H9 (cell line): ENCODE measurements at regions not wholly inside any gene's neighbourhood (a gene's known extent, or its start where the extent isn't known, plus 50 kb on each side); places are given as distances from the start of the nearest gene placed in this dataset.

Source experiments
- DNase-seq: peaks from one replicate; pipeline ENCODE4 v3.0.0-alpha.2; 2017
- H2AFZ ChIP-seq: one replicate; pipeline ENCODE4 v1.6.1; 2013; ENCODE audit warnings: mild to moderate bottlenecking, low read length, control low read depth, moderate library complexity
- H2AK5ac ChIP-seq: 2 replicates; pipeline ENCODE4 v1.6.1; 2013; ENCODE audit warnings: low read length, control low read depth, mixed read lengths; ENCODE audit not compliant: insufficient read length
- H2BK120ac ChIP-seq: one replicate; pipeline ENCODE4 v1.6.1; 2013; ENCODE audit warnings: low read depth, mild to moderate bottlenecking, low read length, control low read depth, inconsistent platforms; ENCODE audit not compliant: poor library complexity, severe bottlenecking
- H2BK12ac ChIP-seq: 2 replicates; pipeline ENCODE4 v1.6.1; 2013; ENCODE audit warnings: low read length, control low read depth, mixed read lengths, low read depth; ENCODE audit not compliant: insufficient read length
- H2BK15ac ChIP-seq: 2 replicates; pipeline ENCODE4 v1.6.1; 2013; ENCODE audit warnings: low read depth, low read length, control low read depth
- H2BK20ac ChIP-seq: one replicate; pipeline ENCODE4 v1.6.1; 2013; ENCODE audit warnings: low read depth, mild to moderate bottlenecking, low read length, control low read depth, inconsistent platforms; ENCODE audit not compliant: poor library complexity, severe bottlenecking
- H2BK5ac ChIP-seq: 2 replicates; pipeline ENCODE4 v1.6.1; 2013; ENCODE audit warnings: low read length, control low read depth, mixed read lengths; ENCODE audit not compliant: insufficient read length
- H3K14ac ChIP-seq: 2 replicates; pipeline ENCODE4 v1.6.1; 2013; ENCODE audit warnings: low read length, control low read depth; ENCODE audit not compliant: insufficient read depth
- H3K18ac ChIP-seq: 2 replicates; pipeline ENCODE4 v1.6.1; 2013; ENCODE audit warnings: low read depth, mild to moderate bottlenecking, mixed read lengths, low read length, control low read depth; ENCODE audit not compliant: insufficient read length
- H3K23ac ChIP-seq: 2 replicates; pipeline ENCODE4 v1.6.1; 2013; ENCODE audit warnings: low read length, control low read depth, mixed read lengths, low read depth; ENCODE audit not compliant: insufficient read length
- H3K23me2 ChIP-seq: 2 replicates; pipeline ENCODE4 v1.6.1; 2013; ENCODE audit warnings: low read depth, mild to moderate bottlenecking, mixed read lengths, low read length, control low read depth; ENCODE audit not compliant: insufficient read length, poor library complexity, severe bottlenecking
- H3K27ac ChIP-seq: 2 replicates; pipeline ENCODE4 v1.5.1; 2013; ENCODE audit warnings: low read length, control low read depth, mixed read lengths, low read depth; ENCODE audit not compliant: insufficient read length
- H3K27me3 ChIP-seq: 2 replicates; pipeline ENCODE4 v1.6.1; 2013; ENCODE audit warnings: low read length, control low read depth, inconsistent platforms; ENCODE audit not compliant: insufficient read depth
- H3K4ac ChIP-seq: 2 replicates; pipeline ENCODE4 v1.6.1; 2013; ENCODE audit warnings: low read depth, mild to moderate bottlenecking, control low read depth, inconsistent platforms, low read length, moderate library complexity
- H3K4me1 ChIP-seq: 2 replicates; pipeline ENCODE4 v1.6.1; 2013; ENCODE audit warnings: low read length, control low read depth, inconsistent platforms; ENCODE audit not compliant: insufficient read depth
- H3K4me2 ChIP-seq: 2 replicates; pipeline ENCODE4 v1.6.1; 2013; ENCODE audit warnings: low read length, control low read depth, mixed read lengths; ENCODE audit not compliant: insufficient read length, insufficient read depth
- H3K56ac ChIP-seq: 2 replicates; pipeline ENCODE4 v1.6.1; 2013; ENCODE audit warnings: low read depth, mild to moderate bottlenecking, mixed read lengths, low read length, control low read depth; ENCODE audit not compliant: insufficient read length
- H3K79me1 ChIP-seq: 2 replicates; pipeline ENCODE4 v1.6.1; 2013; ENCODE audit warnings: low read depth, mild to moderate bottlenecking, moderate library complexity, low read length, control low read depth, inconsistent platforms; ENCODE audit not compliant: insufficient read depth, poor library complexity, severe bottlenecking
- H3K79me2 ChIP-seq: 2 replicates; pipeline ENCODE4 v1.6.1; 2013; ENCODE audit warnings: low read length, control low read depth, inconsistent platforms; ENCODE audit not compliant: insufficient read depth
- H3K9ac ChIP-seq: 2 replicates; pipeline ENCODE4 v1.6.1; 2013; ENCODE audit warnings: low read length, control low read depth, mixed read lengths; ENCODE audit not compliant: insufficient read length; ENCODE audit errors: extremely low read depth
- H3K9me3 ChIP-seq: one replicate; pipeline ENCODE4 v1.6.1; 2013; ENCODE audit warnings: low read depth, low read length, inconsistent platforms; ENCODE audit not compliant: control insufficient read depth
- H3T11ph ChIP-seq: one replicate; pipeline ENCODE4 v1.6.1; 2013; ENCODE audit warnings: mild to moderate bottlenecking, low read length, control low read depth, inconsistent platforms
- H4K20me1 ChIP-seq: one replicate; pipeline ENCODE4 v1.6.1; 2013; ENCODE audit not compliant: control insufficient read depth, insufficient read length, insufficient read depth
- H4K5ac ChIP-seq: 2 replicates; pipeline ENCODE4 v1.6.1; 2013; ENCODE audit warnings: low read depth, mild to moderate bottlenecking, mixed read lengths, low read length, control low read depth; ENCODE audit not compliant: insufficient read length
- H4K8ac ChIP-seq: replicated peaks from 2 replicates; pipeline ENCODE4 v1.6.1; 2013; ENCODE audit warnings: low read length, control low read depth, mixed read lengths, low read depth; ENCODE audit not compliant: insufficient read length
- H4K91ac ChIP-seq: 2 replicates; pipeline ENCODE4 v1.6.1; 2013; ENCODE audit warnings: low read depth, mild to moderate bottlenecking, moderate library complexity, mixed read lengths, low read length, control low read depth; ENCODE audit not compliant: insufficient read length
- H3K27ac Mint-ChIP-seq, 3 experiments: 2 replicates in 2 of 3; 3 replicates in 1 of 3; pipeline ENCODE4 v1.8.0; 2020 to 2021; ENCODE audit warnings: mixed read lengths in 3 of 3, mild to moderate bottlenecking in 1 of 3, moderate library complexity in 1 of 3
- H3K27me3 Mint-ChIP-seq: 2 replicates; pipeline ENCODE4 v1.8.0; 2021; ENCODE audit warnings: low read depth, mild to moderate bottlenecking, moderate library complexity, mixed read lengths
- H3K36me3 Mint-ChIP-seq, 3 experiments: 2 replicates in 2 of 3; 3 replicates in 1 of 3; pipeline ENCODE4 v1.8.0; 2020 to 2021; ENCODE audit warnings: low read depth in 3 of 3, mixed read lengths in 3 of 3; ENCODE audit not compliant: insufficient read depth in 1 of 3
- H3K4me1 Mint-ChIP-seq, 2 experiments: 2 replicates each; pipeline ENCODE4 v1.8.0; 2020; ENCODE audit warnings: mixed read lengths in 2 of 2
- H3K4me3 Mint-ChIP-seq, 2 experiments: 2 replicates in 1 of 2; 3 replicates in 1 of 2; pipeline ENCODE4 v1.8.0; 2020 to 2021; ENCODE audit warnings: mild to moderate bottlenecking in 2 of 2, mixed read lengths in 2 of 2, moderate library complexity in 1 of 2
- H3K9me3 Mint-ChIP-seq, 2 experiments: 2 replicates in 1 of 2; 3 replicates in 1 of 2; pipeline ENCODE4 v1.8.0; 2020; ENCODE audit warnings: mild to moderate bottlenecking in 2 of 2, mixed read lengths in 2 of 2, moderate library complexity in 1 of 2
- CTCF ChIP-seq: fragments of 200-600 bp; sonication (generic); conservative IDR thresholded peaks from 3 replicates; pipeline ENCODE4 v1.8.0; 2021; ENCODE audit warnings: antibody characterized with exemption, mild to moderate bottlenecking
- WGBS: extraction: QIAGEN DNeasy Blood & Tissue Kit; methylation state at CpG from one replicate; pipeline ENCODE4 v1.1.7; 2013; ENCODE audit warnings: missing lambda C conversion rate, low lambda C conversion rate, mixed read lengths; ENCODE audit not compliant: insufficient read length; ENCODE audit errors: extremely low coverage; 5-methylcytosine and 5-hydroxymethylcytosine counted together

GRCh38 chr5:96201503-96201902 lies 231.5 kb downstream of the PCSK1 start:
- no peak overlapping the region for H2BK120ac ChIP-seq
- H3K9me3 Mint-ChIP-seq, result no peaks in the 10 kb centered on the region
- no peaks in the 10 kb centered on the region for H3K4me1 ChIP-seq
- no peak overlapping the region for H4K8ac ChIP-seq
- H3K79me1 ChIP-seq, result no peaks in the 10 kb centered on the region
- no peaks in the 10 kb centered on the region for H4K20me1 ChIP-seq
- H3K4me2 ChIP-seq, result no peak overlapping the region
- no peak overlapping the region for H3K56ac ChIP-seq
- no peak overlapping the region for H4K5ac ChIP-seq
- H2BK12ac ChIP-seq, result no peak overlapping the region
- no peak overlapping the region for H3K14ac ChIP-seq
- no peak overlapping the region for H2BK5ac ChIP-seq
- no peaks in the 10 kb centered on the region for H3K79me2 ChIP-seq
- H3K27ac ChIP-seq, result no peak overlapping the region
- no peaks in the 10 kb centered on the region; a peak in 1 of 7 replicates for H3K36me3 Mint-ChIP-seq
- H4K91ac ChIP-seq, result no peak overlapping the region
- H3K4ac ChIP-seq, result no peak overlapping the region
- H2AFZ ChIP-seq, result no peak overlapping the region
- H2AK5ac ChIP-seq, result no peak overlapping the region
- H3K4me1 Mint-ChIP-seq, result no peaks in the 10 kb centered on the region
- no peak for DNase-seq
- no peaks in the 10 kb centered on the region for H3K27me3 Mint-ChIP-seq
- no peak overlapping the region for H3T11ph ChIP-seq
- H3K4me3 Mint-ChIP-seq, result no peak overlapping the region
- TF ChIP-seq CTCF, result no peak
- no peaks in the 10 kb centered on the region for H3K27me3 ChIP-seq
- no peak overlapping the region for H3K9ac ChIP-seq
- no peak overlapping the region for H2BK15ac ChIP-seq
- no peaks in the 10 kb centered on the region for H3K23me2 ChIP-seq
- H3K23ac ChIP-seq, result no peak overlapping the region
- no peak overlapping the region for H2BK20ac ChIP-seq
- H3K9me3 ChIP-seq, result no peaks in the 10 kb centered on the region
- WGBS, result no CpG with 5 or more reads among the region's 3 CpGs
- H3K27ac Mint-ChIP-seq, result no peak overlapping the region; a peak in 1 of 7 replicates
- no peak overlapping the region for H3K18ac ChIP-seq
